HG03045 (cell line): ENCODE measurements at regions not wholly inside any gene's neighbourhood (a gene's known extent, or its start where the extent isn't known, plus 50 kb on each side); places are given as distances from the start of the nearest gene placed in this dataset.
"Not testable (repeated sequence)": the region's sequence is repeated elsewhere in the genome, so short reads cannot be mapped to it uniquely, and the experiment has no call there.

Experiments
- ATAC-seq: cut with Tn5 transposase; IDR thresholded peaks from one replicate; pipeline ENCODE4 v1.9.1; 2021; ENCODE audit warnings: mild to moderate bottlenecking, moderate library complexity; ENCODE audit not compliant: unreplicated experiment

- ATAC-seq, result no peak
These were observed 264.9 kb upstream of the C1orf174 start for GRCh38 chr1:4164965-4165364.

DNA sequence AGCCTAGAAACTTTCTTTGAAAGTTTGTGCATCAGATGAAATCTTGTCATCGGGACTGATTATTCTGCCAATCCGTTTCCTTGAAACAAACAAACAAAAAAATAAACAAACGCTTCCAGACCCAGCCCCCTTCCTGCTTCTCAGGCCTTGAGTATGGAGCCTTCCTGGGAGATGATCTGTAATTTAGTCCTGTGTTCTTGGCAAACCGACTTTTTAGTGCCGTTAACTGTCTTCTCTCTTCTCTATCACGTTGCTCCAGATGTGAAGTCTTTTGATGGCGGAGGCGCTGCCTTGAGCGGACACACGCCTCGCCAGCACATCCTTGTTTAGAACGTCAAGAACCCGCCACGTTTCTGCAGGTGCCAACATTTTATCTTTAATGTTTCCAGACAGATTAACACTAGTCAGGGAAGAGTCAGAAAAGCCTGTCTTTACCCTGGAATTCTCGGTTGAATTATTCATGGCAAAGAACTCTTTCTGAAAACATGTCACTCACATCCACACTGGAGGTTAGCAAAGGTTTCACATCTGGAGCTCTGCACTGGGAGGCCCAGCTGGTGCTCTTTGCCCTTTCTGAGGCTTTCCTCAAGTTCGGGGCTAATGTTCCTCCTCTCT, 265.7 kb upstream of the C1orf174 start:
- ATAC-seq, result no peak

GRCh38 chr1:4166713-4167112, 266.6 kb upstream of the C1orf174 start:
- ATAC-seq, result no peak

DNA sequence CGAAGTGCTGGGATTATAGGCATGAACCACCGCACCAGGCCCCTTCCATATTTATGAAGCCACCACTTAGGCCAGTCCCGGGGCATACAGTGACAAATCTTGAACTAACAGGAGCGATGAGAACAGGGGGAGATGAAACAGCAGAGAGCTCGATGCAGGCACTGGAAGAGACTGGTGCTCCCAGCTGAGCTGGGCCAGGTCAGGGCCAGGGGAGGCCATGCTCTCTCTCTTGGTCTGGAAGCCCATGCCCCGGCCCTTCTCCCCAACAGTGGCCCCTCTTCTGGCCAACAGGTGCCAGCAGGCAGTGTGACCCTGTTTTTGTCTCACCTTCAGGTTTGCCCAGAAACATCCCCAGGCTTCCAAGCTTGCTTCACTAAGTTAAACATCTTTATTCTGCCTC, 269.9 kb upstream of the C1orf174 start:
- no peak for ATAC-seq

DNA sequence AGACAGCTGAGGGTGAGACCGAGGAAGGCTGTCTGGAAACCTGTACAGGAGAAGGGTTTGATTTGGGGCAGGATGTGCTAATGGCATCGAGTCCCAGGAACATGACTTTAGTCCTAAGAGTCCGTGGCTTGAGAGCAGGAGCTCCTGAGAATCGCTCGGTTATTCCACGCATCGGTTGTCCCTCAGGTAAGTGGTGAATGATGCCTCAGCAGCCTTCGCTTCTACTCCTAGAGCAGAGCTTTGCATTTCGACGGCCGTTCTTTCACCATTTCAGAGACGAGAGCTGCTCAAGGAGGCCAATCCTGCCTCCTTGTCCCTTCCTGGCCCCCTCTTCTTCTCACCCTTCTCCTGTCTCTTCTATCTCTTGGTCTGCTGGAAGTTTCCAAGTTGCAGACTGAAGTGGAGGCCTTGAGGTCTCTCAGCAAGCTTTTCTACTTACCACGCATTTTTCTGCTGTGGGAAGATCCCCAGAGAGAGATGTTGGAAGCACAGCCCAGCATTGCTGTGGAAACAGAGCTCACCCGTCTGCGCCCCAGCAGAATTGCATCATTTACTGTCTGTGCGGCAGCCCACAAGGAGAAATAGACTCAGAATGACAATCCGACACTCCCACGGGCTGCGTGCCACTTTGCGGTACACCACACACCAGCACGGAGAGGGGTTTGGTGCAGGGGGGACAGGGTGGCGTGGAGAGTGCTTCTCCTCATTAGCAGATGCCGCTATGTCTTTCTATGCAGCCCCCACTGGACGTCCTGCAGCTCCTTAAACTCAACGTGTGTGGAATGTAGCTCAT, 270.7 kb upstream of the C1orf174 start:
- ATAC-seq, result no peak

GRCh38 chr1:4171480-4172450, 271.7 kb upstream of the C1orf174 start:
- ATAC-seq, result no peak

GRCh38 chr1:4172644-4173599, 272.9 kb upstream of the C1orf174 start:
- no peak for ATAC-seq

DNA sequence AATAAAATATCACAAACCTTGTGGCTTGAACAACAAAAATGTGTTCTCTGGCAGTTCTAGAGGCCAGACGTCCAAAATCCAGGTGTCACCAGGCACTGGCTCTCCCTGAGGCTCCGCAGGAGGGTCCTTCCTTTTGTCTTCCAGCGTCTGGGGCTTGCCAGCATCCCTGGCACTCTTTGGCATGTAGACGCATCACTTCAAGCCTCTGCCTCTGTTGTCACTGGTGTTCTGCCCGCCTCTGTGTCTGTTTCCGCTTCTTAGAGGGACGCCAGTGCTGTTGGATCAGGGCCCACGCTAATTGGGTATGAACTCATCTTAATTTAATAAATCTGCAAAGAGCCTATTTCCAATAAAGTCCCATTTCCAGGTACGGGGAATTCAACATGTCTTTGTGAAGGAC, 273.7 kb upstream of the C1orf174 start:
- ATAC-seq, result no peak

DNA sequence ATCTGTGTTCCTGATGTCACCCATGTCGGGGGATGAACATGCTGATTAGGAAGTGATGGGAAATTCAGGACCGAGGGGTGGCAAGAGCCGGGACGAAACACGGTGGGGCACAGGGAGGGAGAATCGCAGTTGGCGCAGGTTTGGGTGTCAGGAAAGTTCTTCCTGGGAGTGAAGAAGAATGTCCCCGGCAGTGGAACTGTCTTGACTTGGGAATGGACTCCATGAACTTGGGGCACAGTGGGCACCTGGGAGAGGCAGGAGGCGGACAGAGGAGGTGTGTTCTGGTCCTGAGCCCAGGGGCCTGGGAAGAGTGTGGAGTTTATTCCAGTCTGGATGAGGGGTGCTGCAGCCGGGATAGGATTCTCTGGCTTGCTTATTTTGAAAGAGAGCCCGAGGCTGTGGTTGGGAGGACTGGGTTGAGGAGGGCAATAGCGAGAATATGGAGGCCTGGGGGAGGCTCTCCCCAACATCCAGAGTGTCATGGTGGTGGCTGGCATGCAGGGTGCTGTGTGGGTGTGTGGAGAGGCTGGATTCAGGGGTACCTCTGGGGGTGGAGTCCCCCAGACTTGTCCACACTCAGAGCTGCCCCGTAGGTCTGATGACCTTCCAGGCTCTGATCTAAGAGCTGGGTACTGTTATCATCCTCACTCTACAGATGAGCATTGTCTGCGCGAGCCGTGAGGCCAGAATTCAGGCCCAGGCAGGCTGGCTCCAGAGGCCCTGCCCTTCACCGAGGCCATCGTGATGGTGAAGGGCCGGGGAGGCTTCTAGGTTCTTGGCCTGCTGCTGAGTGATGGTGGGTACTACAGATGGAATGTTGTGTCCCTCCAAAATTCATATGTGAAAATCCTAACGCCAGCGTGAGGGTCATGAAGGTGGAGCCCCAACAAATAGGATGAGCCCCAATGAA, 274.5 kb upstream of the C1orf174 start:
- ATAC-seq, result no peak

GRCh38 chr1:4175566-4176405, 275.7 kb upstream of the C1orf174 start:
- ATAC-seq, result no peak

DNA sequence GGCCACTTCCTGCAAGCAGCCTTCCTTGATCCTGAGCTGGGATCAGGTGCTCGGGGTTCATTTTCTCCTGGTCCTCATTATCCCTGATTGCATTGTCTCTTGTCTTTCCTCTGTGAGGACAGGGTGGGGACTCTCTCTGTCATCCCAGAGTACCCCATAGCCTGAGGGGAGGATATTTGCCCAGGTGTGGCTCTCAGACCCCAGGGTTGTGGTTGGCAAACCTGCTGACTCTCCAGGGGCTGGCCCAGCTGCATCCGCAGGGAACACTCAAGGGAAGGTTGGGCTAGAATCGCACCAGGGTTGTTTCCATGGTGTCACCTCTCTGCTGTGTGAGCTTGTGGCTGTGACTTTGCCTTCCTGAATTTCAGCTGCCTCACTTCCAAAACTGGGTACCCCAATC, 276.8 kb upstream of the C1orf174 start:
- no peak for ATAC-seq

- ATAC-seq, result no peak
These were observed 277.5 kb upstream of the C1orf174 start for GRCh38 chr1:4177425-4178150.

- no peak for ATAC-seq
These were observed 278.5 kb upstream of the C1orf174 start for GRCh38 chr1:4178501-4179113.

GRCh38 chr1:4179914-4180735, 280.1 kb upstream of the C1orf174 start:
- ATAC-seq, result no peak

DNA sequence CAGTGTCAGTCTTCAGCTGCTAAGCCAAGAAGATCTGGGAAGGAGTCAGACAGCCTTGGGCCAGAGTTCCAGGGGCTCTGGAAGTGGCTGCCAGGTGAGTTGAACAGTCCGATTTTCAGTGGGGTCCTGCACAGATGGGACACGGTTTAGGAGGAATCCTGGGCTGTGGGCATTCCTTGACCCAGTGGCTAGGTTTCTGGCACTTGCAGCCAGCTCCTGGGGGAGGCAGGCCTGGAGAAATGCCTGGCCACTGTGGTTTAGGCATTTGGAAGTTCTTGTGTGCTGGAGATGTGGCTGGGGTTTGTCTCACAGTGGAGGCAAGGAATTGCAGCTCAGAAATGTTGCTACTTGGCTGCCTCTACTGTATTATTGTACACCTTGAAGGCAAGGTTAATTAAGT, 286.4 kb upstream of the C1orf174 start:
- not testable (repeated sequence) for ATAC-seq

DNA sequence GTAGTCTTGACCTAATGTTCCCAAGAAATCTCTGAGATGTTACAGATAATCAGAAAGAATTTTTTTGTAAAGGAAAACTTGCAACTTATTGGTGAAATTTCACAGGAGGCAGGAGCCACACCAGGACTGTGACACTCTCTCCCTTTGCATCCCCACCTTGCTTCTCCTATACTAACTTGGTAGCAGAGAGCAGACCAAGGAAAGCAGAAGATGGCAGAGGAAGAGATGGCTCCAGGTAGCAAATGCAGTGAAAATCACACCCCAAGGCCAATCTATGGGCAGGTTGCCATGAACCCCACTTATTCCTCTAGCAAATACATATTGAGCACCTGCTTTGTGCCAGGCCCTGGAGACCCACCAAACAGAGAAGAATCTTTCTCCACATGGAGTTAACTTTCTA, 303.4 kb upstream of the C1orf174 start:
- no peak for ATAC-seq
